Colonic mucosa (tissue), 4 donors: ENCODE measurements at regions not wholly inside any gene's neighbourhood (a gene's known extent, or its start where the extent isn't known, plus 50 kb on each side); places are given as distances from the start of the nearest gene placed in this dataset.
"Not testable (repeated sequence)": the region's sequence is repeated elsewhere in the genome, so short reads cannot be mapped to it uniquely, and the experiment has no call there.

Experiments
- DNase-seq: peaks from one replicate; pipeline ENCODE4 v3.0.0-alpha.2; 2020
- H3K27ac ChIP-seq: fragments of 200-600 bp; one replicate; pipeline ENCODE4 v1.8.0; 2021
- H3K27me3 ChIP-seq: fragments of 200-600 bp; one replicate; pipeline ENCODE4 v1.8.0; 2021
- H3K36me3 ChIP-seq: fragments of 200-600 bp; one replicate; pipeline ENCODE4 v1.8.0; 2021
- H3K4me1 ChIP-seq: fragments of 200-600 bp; one replicate; pipeline ENCODE4 v1.8.0; 2021; ENCODE audit warnings: mild to moderate bottlenecking
- H3K4me3 ChIP-seq: fragments of 200-600 bp; one replicate; pipeline ENCODE4 v1.8.0; 2021
- H3K9ac ChIP-seq, 2 donors: one replicate each; pipeline ENCODE4 v1.7.0; 2013; ENCODE audit warnings: control low read depth in 2 of 2, low read depth in 2 of 2, low read length in 2 of 2
- H3K9me3 ChIP-seq: fragments of 200-600 bp; one replicate; pipeline ENCODE4 v1.8.0; 2021
- intact Hi-C: fragments of 100-400 bp; cut with DNase I; formaldehyde crosslinking; loops from one replicate; pipeline ENCODE4 v1.14.1; 2022
- TF ChIP-seq, protein P1 (sequence below): fragments of 200-600 bp; IDR thresholded peaks from one replicate; pipeline ENCODE4 v1.8.0; 2022; ENCODE audit warnings: antibody characterized with exemption, mild to moderate bottlenecking
- donor health status: healthy.
- donor health status: DM: no; HTN: no; CAD: no.
- donor health status: DM: no; HTN: no; CAD: no.

DNA sequence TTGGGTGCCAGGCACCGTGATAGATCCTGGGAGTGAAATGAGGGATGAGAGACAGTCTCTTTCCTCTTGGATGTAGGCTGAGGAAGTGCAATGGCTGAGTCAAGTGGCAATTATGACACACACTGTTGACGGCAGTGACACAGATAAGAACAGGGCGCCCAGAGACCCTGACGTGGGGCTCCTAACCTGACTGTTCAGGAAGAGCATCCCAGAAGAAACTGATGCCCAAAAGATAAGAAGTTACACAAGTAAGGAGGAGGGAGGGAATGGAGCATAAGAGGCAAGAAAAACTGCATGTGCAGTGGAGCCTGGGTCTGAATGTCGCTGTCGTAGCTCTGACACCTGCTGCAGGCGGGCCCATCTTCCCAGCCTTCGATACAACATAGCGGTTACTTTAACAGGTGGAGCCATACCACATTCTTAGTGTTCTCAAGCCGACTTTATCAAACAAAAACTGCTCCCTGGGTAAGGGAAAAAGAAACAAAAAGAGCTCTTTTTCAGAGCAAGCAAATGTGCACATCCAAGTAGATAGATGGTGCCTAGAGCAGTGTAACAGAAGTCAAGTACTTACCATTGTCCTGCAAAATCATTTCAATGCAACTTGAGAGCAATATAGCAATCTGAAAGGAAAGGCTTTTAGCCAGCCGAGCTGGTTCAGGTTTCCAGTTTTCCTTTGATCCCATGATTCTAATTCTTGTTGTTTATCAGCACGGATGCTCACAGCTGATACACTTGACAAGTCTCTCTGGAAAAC lies 463.9 kb upstream of the JARID2 start:
- Histone ChIP-seq H3K4me3 (no peak overlapping the region), H3K9ac (no peak overlapping the region), H3K36me3 (no peaks in the 10 kb centered on the region), H3K27me3 (no peaks in the 10 kb centered on the region), H3K4me1 (no peaks in the 10 kb centered on the region), H3K27ac (no peak overlapping the region), H3K9me3 (no peaks in the 10 kb centered on the region)
- no peak for DNase-seq
- intact Hi-C loops, result no loop called here
- TF ChIP-seq, protein P1, sequence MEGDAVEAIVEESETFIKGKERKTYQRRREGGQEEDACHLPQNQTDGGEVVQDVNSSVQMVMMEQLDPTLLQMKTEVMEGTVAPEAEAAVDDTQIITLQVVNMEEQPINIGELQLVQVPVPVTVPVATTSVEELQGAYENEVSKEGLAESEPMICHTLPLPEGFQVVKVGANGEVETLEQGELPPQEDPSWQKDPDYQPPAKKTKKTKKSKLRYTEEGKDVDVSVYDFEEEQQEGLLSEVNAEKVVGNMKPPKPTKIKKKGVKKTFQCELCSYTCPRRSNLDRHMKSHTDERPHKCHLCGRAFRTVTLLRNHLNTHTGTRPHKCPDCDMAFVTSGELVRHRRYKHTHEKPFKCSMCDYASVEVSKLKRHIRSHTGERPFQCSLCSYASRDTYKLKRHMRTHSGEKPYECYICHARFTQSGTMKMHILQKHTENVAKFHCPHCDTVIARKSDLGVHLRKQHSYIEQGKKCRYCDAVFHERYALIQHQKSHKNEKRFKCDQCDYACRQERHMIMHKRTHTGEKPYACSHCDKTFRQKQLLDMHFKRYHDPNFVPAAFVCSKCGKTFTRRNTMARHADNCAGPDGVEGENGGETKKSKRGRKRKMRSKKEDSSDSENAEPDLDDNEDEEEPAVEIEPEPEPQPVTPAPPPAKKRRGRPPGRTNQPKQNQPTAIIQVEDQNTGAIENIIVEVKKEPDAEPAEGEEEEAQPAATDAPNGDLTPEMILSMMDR, result no peak

DNA sequence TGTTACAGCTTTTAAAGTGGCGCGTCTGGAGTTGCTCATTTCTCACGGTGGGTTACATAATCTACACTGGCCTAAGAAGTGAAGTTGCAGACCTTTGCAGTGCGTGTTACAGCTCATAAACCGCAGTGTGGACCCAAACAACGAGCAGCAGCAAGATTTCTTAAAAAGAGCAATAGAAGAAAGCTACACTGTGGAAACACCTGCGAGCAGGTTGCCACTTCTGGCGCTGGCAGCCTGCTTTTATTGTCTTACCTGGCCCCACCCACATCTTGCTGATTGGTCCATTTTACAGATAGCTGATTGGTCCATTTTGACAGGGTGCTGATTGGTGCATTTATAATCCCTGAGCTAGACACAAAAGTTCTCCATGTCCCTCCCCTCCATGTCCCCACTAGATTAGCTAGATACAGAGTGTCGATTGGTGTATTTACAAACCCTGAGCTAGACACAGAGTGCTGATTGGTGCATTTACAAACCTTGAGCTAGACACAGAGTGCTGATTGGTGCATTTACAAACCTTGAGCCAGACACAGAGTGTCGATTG lies 462.9 kb upstream of the JARID2 start:
- H3K27ac ChIP-seq, H3K4me1 ChIP-seq, H3K4me3 ChIP-seq, DNase-seq, intact Hi-C loops, H3K36me3 ChIP-seq, H3K27me3 ChIP-seq, H3K9ac ChIP-seq, H3K9me3 ChIP-seq: not testable (repeated sequence)

DNA sequence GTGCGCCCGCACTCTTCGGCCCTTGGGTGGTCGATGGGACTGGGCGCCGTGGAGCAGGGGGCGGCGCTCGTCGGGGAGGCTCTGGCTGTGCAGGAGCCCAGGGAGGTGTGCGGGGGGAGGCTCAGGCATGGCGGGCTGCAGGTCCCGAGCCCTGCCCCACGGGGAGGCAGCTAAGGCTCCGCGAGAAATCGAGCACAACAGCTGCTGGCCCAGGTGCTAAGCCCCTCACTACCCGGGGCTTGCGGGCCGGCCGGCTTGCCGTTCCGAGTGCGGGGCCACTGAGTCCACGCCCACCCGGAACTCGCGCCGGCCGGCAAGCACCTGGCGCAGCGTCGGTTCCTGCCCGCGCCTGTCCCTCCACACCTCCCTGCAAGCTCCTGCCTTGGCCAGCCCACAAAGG lies 462.3 kb upstream of the JARID2 start:
- Histone ChIP-seq H3K9me3 (no peaks in the 10 kb centered on the region), H3K27ac (no peak overlapping the region), H3K9ac (no peak overlapping the region), H3K4me1 (no peaks in the 10 kb centered on the region), H3K27me3 (no peaks in the 10 kb centered on the region), H3K36me3 (no peaks in the 10 kb centered on the region), H3K4me3 (no peak overlapping the region)
- TF ChIP-seq, protein P1, result no peak
- intact Hi-C loops, result no loop called here
- no peak for DNase-seq

DNA sequence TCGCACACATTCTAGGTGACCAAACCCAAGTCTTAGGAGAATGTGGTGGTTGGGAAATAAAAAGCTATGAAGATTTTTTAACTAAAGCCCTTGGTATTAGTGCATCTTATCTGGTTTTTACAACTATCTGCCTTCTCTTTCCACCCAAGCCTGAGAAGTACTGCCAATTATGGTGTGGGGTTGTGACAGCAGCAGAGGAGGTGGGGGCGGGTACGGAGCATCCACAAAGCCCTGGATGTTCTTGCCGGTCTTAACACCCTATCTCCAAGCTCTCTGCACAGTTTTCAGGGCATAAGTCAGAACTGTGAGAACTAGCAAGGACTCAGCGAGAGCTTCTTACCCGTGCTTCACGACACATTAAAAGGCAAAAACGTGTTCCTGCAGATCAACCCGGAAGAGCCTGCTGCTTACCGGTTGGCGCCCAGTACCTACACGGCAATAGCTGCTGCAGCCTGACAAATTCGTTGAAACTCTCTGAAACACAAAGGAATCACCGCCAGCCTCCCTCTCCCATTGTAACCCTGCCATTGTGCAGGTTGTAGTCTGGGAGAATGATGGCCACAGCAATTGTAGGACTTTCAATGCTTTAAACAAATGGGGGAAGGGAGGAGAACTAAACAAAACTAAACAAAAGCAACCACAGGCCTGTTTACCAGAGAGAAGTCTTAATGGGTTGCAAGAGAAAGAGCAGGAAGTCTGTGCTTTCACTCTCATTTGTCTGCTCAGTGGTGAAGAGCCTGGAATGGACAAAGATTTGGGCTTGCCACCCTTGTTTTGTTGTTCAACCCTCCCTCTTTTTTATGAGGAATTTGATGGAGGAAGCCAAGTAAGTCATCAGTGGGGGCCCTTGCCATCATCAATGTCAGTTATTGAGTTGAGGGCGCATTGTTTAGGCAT lies 461.0 kb upstream of the JARID2 start:
- no peak for DNase-seq
- intact Hi-C loops, result no loop called here
- H3K27me3 ChIP-seq, result no peaks in the 10 kb centered on the region
- H3K4me1 ChIP-seq, result no peaks in the 10 kb centered on the region
- H3K9me3 ChIP-seq, result no peaks in the 10 kb centered on the region
- H3K9ac ChIP-seq, result no peak overlapping the region
- H3K27ac ChIP-seq, result no peak overlapping the region
- no peaks in the 10 kb centered on the region for H3K36me3 ChIP-seq
- H3K4me3 ChIP-seq, result no peak overlapping the region
- TF ChIP-seq, protein P1, result no peak

DNA sequence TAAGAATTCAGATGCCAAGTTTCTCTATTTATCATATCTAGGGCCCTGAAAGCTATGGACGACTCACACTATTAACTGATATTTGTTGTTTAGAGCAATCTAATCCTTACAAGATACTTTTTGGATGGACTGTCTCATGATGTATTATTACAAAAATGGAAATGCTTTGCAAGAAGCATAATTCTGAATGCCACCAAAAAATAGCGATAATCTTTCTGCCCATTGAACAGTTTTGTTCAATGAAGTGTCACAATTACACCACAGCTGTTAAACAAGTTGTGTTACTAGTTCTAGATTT lies 460.4 kb upstream of the JARID2 start:
- Histone ChIP-seq H3K9ac (no peak overlapping the region), H3K4me3 (no peak overlapping the region), H3K27me3 (no peaks in the 10 kb centered on the region), H3K36me3 (no peaks in the 10 kb centered on the region), H3K4me1 (no peaks in the 10 kb centered on the region), H3K9me3 (no peaks in the 10 kb centered on the region), H3K27ac (no peak overlapping the region)
- TF ChIP-seq, protein P1, result no peak
- DNase-seq, result no peak
- intact Hi-C loops, result no loop called here

DNA sequence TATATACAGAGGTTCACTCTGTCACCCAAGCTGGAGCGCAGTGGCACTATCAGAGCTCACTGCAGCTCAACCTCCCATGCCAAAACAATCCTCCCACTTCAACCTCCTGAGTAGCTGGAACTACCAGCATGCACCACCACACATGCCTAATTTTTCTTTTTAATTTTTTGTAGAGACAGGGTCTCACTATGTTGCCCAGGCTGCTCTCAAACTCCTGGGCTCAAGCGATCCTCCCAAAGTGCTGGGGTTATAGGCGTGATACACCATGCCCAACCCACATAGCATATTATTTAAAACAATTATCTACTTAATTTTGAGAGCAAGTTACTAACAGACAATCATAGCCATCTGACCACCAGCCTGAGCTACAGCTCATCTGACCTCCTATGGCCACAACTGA lies 459.9 kb upstream of the JARID2 start:
- no peak for DNase-seq
- Histone ChIP-seq H3K4me1 (no peaks in the 10 kb centered on the region), H3K4me3 (no peak overlapping the region), H3K27ac (no peak overlapping the region), H3K36me3 (no peaks in the 10 kb centered on the region), H3K9ac (no peak overlapping the region), H3K27me3 (no peaks in the 10 kb centered on the region), H3K9me3 (no peaks in the 10 kb centered on the region)
- TF ChIP-seq, protein P1, result no peak
- intact Hi-C loops, result no loop called here
